DOHH2 (cell line): ENCODE measurements at regions not wholly inside any gene's neighbourhood (a gene's known extent, or its start where the extent isn't known, plus 50 kb on each side); places are given as distances from the start of the nearest gene placed in this dataset.

Source experiments
- EZH2phosphoT487 ChIP-seq: fragments of 200-600 bp; sonication (generic); IDR thresholded peaks from 2 replicates; pipeline ENCODE4 v1.6.1; 2017; ENCODE audit warnings: borderline replicate concordance, mild to moderate bottlenecking, antibody characterized with exemption, low read length, moderate library complexity, mixed read lengths
- TF ChIP-seq, protein P1 (sequence below): fragments of 200-600 bp; sonication (generic); IDR thresholded peaks from one replicate; pipeline ENCODE4 v1.5.1; 2014; ENCODE audit warnings: antibody characterized with exemption, mild to moderate bottlenecking, low read depth, low read length; ENCODE audit not compliant: poor library complexity, severe bottlenecking

DNA sequence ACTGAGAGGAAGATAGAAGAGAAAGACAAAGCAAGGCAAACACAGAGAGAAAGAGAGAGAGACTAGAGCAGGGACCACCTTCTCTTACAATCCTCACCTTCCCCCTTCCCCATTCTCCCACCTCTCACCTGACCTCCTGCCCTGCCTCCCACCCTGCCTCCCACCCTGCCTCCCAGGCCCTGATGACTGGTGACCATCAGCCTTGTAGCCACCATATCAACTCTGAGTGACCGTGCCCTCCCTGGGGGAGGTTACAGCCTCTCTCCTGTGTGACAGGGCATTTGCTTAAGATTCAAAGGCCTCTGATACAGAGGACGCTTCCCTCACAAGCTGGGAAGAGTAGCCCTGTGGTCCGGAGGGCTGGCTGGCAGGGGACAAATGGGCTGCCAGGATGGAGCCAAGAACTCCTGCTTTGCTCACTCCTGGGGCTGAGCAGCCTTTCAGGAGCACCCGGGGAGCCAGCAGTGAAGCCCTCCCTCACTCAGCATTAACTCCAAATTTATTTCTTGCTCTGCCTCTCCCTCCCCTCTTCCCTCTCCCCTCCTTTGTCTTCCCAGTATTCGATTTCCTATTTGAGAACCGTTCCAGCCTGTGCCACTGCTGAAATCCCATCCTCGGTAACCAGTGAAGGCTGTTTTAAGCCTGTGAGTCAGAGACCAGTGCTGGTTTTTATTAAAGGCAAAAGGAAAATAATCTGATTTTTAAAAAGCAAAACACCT lies 125.2 kb upstream of the SYT13 start:
- TF ChIP-seq, protein P1, sequence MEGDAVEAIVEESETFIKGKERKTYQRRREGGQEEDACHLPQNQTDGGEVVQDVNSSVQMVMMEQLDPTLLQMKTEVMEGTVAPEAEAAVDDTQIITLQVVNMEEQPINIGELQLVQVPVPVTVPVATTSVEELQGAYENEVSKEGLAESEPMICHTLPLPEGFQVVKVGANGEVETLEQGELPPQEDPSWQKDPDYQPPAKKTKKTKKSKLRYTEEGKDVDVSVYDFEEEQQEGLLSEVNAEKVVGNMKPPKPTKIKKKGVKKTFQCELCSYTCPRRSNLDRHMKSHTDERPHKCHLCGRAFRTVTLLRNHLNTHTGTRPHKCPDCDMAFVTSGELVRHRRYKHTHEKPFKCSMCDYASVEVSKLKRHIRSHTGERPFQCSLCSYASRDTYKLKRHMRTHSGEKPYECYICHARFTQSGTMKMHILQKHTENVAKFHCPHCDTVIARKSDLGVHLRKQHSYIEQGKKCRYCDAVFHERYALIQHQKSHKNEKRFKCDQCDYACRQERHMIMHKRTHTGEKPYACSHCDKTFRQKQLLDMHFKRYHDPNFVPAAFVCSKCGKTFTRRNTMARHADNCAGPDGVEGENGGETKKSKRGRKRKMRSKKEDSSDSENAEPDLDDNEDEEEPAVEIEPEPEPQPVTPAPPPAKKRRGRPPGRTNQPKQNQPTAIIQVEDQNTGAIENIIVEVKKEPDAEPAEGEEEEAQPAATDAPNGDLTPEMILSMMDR = no peak
- no peak for TF ChIP-seq EZH2phosphoT487
